KMS-11 (cell line): ENCODE measurements at regions not wholly inside any gene's neighbourhood (a gene's known extent, or its start where the extent isn't known, plus 50 kb on each side); places are given as distances from the start of the nearest gene placed in this dataset.

Source experiments
- H2AFZ ChIP-seq: fragments of 200-600 bp; sonication (generic); 2 replicates; pipeline ENCODE4 v1.6.1; 2016; ENCODE audit warnings: antibody characterized with exemption, mixed run types, low read depth
- H3K27ac ChIP-seq: fragments of 200-600 bp; sonication (generic); 2 replicates; pipeline ENCODE4 v1.6.1; 2016; ENCODE audit warnings: mild to moderate bottlenecking, mixed run types
- H3K27me3 ChIP-seq: fragments of 200-600 bp; sonication (generic); 2 replicates; pipeline ENCODE4 v1.6.1; 2017; ENCODE audit warnings: mild to moderate bottlenecking, low read depth, mixed run types, moderate library complexity; ENCODE audit not compliant: insufficient read depth
- H3K36me3 ChIP-seq: fragments of 200-600 bp; sonication (generic); 2 replicates; pipeline ENCODE4 v1.6.1; 2017; ENCODE audit warnings: mild to moderate bottlenecking, mixed run types; ENCODE audit not compliant: insufficient read depth
- H3K4me1 ChIP-seq: fragments of 200-600 bp; sonication (generic); 2 replicates; pipeline ENCODE4 v1.6.1; 2016; ENCODE audit warnings: mild to moderate bottlenecking, low read depth, mixed run types; ENCODE audit not compliant: poor library complexity, severe bottlenecking
- H3K4me2 ChIP-seq: fragments of 200-600 bp; sonication (generic); 2 replicates; pipeline ENCODE4 v1.7.0; 2016; ENCODE audit warnings: mild to moderate bottlenecking, mixed run types
- H3K4me3 ChIP-seq: fragments of 200-600 bp; sonication (generic); IDR thresholded peaks from 2 replicates; pipeline ENCODE4 v1.6.1; 2017; ENCODE audit warnings: low read depth, low read length, mixed read lengths; ENCODE audit not compliant: insufficient read depth
- H3K79me2 ChIP-seq: fragments of 200-600 bp; sonication (generic); 2 replicates; pipeline ENCODE4 v1.6.1; 2016; ENCODE audit warnings: low read depth, mixed run types; ENCODE audit not compliant: insufficient read depth
- H3K9ac ChIP-seq: fragments of 200-600 bp; sonication (generic); 2 replicates; pipeline ENCODE4 v1.6.1; 2016; ENCODE audit warnings: mild to moderate bottlenecking, mixed run types
- H4K20me1 ChIP-seq: fragments of 200-600 bp; sonication (generic); 2 replicates; pipeline ENCODE4 v1.6.1; 2016; ENCODE audit warnings: mild to moderate bottlenecking, mixed run types; ENCODE audit not compliant: insufficient read depth
- TF ChIP-seq, protein P1 (sequence below): fragments of 200-600 bp; sonication (generic); conservative IDR thresholded peaks from 2 replicates; pipeline ENCODE4 v1.6.1; 2017; ENCODE audit warnings: low read depth, mild to moderate bottlenecking, antibody characterized with exemption, low read length, moderate library complexity, mixed read lengths

DNA sequence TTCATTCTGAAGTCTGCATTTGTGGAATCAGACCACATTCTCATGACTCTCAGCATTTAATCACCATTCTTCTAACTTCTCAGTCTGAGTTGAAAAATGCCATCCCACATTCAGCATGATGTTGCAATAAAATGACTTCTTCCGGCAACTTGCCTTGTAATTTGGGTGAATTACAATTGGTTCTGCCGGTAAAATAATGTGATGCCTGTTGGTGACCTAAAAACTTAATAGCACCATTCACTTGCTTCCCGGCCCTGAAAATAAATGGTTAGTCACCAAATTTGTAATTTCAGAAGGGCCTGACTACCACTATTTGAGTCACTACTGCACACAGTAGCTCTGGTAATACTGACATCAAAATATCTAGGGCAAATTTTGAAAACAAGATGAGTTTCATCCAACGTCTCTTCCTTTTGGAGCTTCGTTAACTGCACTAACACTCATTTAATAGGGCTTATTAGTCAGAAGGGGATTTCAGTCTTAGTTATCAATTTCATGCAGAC lies 637.1 kb upstream of the CHAC2 start:
- Histone ChIP-seq H4K20me1 (no peaks in the 10 kb centered on the region), H2AFZ (no peak overlapping the region), H3K27me3 (no peaks in the 10 kb centered on the region), H3K36me3 (no peaks in the 10 kb centered on the region), H3K9ac (no peak overlapping the region), H3K27ac (no peak overlapping the region), H3K4me1 (no peaks in the 10 kb centered on the region), H3K4me2 (no peak overlapping the region), H3K4me3 (no peak overlapping the region), H3K79me2 (no peaks in the 10 kb centered on the region)
- TF ChIP-seq, protein P1, sequence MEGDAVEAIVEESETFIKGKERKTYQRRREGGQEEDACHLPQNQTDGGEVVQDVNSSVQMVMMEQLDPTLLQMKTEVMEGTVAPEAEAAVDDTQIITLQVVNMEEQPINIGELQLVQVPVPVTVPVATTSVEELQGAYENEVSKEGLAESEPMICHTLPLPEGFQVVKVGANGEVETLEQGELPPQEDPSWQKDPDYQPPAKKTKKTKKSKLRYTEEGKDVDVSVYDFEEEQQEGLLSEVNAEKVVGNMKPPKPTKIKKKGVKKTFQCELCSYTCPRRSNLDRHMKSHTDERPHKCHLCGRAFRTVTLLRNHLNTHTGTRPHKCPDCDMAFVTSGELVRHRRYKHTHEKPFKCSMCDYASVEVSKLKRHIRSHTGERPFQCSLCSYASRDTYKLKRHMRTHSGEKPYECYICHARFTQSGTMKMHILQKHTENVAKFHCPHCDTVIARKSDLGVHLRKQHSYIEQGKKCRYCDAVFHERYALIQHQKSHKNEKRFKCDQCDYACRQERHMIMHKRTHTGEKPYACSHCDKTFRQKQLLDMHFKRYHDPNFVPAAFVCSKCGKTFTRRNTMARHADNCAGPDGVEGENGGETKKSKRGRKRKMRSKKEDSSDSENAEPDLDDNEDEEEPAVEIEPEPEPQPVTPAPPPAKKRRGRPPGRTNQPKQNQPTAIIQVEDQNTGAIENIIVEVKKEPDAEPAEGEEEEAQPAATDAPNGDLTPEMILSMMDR: no peak

DNA sequence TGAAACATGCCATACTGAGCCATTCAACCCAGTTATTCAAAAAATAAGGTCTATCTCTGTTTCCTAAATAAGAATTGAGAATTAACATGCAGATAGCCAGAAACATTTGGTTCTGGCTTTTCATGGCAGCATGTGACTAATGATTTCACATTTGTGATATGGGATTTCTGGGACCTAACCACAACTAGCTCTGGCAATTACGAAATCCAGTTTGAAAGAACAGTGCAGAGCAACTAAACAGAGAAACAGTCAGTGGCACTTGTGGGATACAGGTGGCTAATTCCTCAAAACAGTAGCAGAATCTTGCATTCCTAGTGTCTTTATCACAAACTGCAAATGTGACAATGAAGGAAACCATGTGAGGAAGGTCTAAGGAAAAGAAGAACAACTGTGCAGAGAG lies 637.8 kb upstream of the CHAC2 start:
- Histone ChIP-seq H3K27ac (no peak overlapping the region), H3K9ac (no peak overlapping the region), H3K36me3 (no peaks in the 10 kb centered on the region), H4K20me1 (no peaks in the 10 kb centered on the region), H3K27me3 (no peaks in the 10 kb centered on the region), H3K4me3 (no peak overlapping the region), H3K4me2 (no peak overlapping the region), H2AFZ (no peak overlapping the region), H3K79me2 (no peaks in the 10 kb centered on the region), H3K4me1 (peaks cover 4% of the 10 kb centered on the region)
- TF ChIP-seq, protein P1: no peak

DNA sequence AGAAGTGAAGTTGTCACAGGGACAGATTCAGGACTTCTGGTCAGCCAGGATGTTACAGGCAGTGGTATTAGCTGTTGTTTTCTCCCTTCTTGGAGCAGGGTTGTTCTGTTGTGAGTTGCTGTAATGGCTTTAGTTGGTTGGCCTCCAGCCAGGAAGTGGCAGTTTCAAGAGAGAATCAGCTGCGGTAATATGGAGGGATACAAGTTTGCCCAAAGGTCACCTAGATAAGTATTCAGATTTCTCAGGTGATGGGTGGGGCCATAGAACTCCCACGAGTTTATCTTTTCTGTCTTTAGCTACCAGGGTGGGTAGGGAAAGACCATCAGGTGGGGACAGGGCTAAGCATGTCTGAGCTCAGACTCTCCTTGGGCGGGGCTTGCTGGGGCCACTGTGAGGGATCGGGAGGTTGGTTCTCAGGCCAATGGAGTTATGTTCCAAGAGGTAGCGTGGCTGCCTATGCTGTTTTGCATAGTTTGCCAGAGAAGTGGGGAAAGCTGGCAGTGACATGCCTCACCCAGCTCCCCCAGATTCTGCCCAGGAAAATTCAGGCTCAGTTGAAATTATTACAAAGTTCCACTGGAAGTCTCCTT lies 640.4 kb upstream of the CHAC2 start:
- no peaks in the 10 kb centered on the region for H4K20me1 ChIP-seq
- H3K27ac ChIP-seq: no peak overlapping the region
- no peak overlapping the region for H3K4me2 ChIP-seq
- no peaks in the 10 kb centered on the region for H3K27me3 ChIP-seq
- H3K9ac ChIP-seq: no peak overlapping the region
- no peaks in the 10 kb centered on the region for H3K36me3 ChIP-seq
- TF ChIP-seq, protein P1: no peak
- peaks cover 13% of the 10 kb centered on the region for H3K4me1 ChIP-seq
- H3K79me2 ChIP-seq: no peaks in the 10 kb centered on the region
- no peak overlapping the region for H2AFZ ChIP-seq
- H3K4me3 ChIP-seq: no peak overlapping the region

DNA sequence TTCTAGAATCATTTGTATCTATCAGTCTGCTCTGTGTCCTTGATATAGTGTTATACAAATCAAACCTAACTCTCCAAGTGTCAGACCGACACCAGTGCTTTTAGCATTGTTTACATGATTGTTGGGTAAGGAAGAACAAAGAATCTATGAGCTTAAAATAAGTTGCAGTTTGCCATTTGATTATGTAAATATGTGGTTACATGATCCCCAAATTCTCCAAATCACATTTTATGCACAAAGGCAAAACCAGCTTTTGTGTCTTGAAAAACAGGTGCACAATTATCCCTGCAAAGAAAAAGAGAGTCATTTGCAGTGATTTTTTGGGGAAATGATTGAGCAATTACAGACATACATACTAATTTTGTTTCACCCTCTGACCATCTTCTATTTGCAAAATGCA lies 652.6 kb upstream of the CHAC2 start:
- TF ChIP-seq, protein P1: no peak
- H3K9ac ChIP-seq: no peak overlapping the region

More for the DNA sequence above, 652.6 kb upstream of the CHAC2 start:
- H3K4me3 ChIP-seq: no peak overlapping the region
- H3K4me1 ChIP-seq: no peaks in the 10 kb centered on the region
- no peak overlapping the region for H2AFZ ChIP-seq
- H3K79me2 ChIP-seq: no peaks in the 10 kb centered on the region
- no peaks in the 10 kb centered on the region for H3K27me3 ChIP-seq
- no peaks in the 10 kb centered on the region; the same call in 1 of the 2 replicates for H3K36me3 ChIP-seq
- H4K20me1 ChIP-seq: no peaks in the 10 kb centered on the region
- no peak overlapping the region for H3K27ac ChIP-seq
- H3K4me2 ChIP-seq: no peak overlapping the region
